ENCODE measurements at regions not wholly inside any gene's neighbourhood (a gene's known extent, or its start where the extent isn't known, plus 50 kb on each side); places are given as distances from the start of the nearest gene placed in this dataset.
"Not testable (repeated sequence)": the region's sequence is repeated elsewhere in the genome, so short reads cannot be mapped to it uniquely, and the experiment has no call there.

GRCh38 chr7:45335024-45335423 lies 177.4 kb downstream of the RAMP3 start:
- not testable (repeated sequence) for H3K27me3 ChIP-seq (ENCODE audit: control insufficient read depth in 3 of 3, insufficient read depth in 3 of 3, low read depth in 1 of 3, low read length in 3 of 3); H3K4me3 ChIP-seq (ENCODE audit: low read length in 2 of 2); H3K9ac ChIP-seq (ENCODE audit: low read depth, low read length, poor library complexity); H3K9me3 ChIP-seq (replicated peaks in 1 of 2; ENCODE audit: control insufficient read depth in 2 of 2, insufficient read depth in 1 of 2, low read depth in 1 of 2, low read length in 2 of 2); H3K4me2 ChIP-seq (ENCODE audit: insufficient read depth, low read length, poor library complexity, severe bottlenecking); H3K4me1 ChIP-seq (ENCODE audit: control insufficient read depth in 2 of 2, insufficient read depth in 1 of 2, low read depth in 1 of 2, low read length in 2 of 2); H4K91ac ChIP-seq (ENCODE audit: low read depth, low read length, poor library complexity); H3K23ac ChIP-seq (ENCODE audit: low read depth, low read length, poor library complexity); H3K4ac ChIP-seq (ENCODE audit: low read length); H2AFZ ChIP-seq (ENCODE audit: low read length); H2BK15ac ChIP-seq (ENCODE audit: low read length); H3K27ac ChIP-seq (replicated peaks; ENCODE audit: low read length); H3K14ac ChIP-seq (ENCODE audit: low read length); H2BK12ac ChIP-seq (ENCODE audit: low read length); H3K18ac ChIP-seq (ENCODE audit: low read length); DNase-seq (ENCODE audit: low spot score); H2BK5ac ChIP-seq (ENCODE audit: low read length); H2BK120ac ChIP-seq (ENCODE audit: low read depth, low read length); H4K8ac ChIP-seq (ENCODE audit: low read depth, low read length); H2AK5ac ChIP-seq (ENCODE audit: low read depth, low read length); H3K79me1 ChIP-seq (ENCODE audit: low read depth, low read length); H3K36me3 ChIP-seq (replicated peaks in 1 of 2; ENCODE audit: control insufficient read depth in 2 of 2, insufficient read depth in 2 of 2, low read length in 2 of 2)
- no CpG with 5 or more reads among the region's 2 CpGs for WGBS, 2 donors (ENCODE audit: extremely low coverage in 2 of 2, insufficient read length in 2 of 2, insufficient replicate concordance in 1 of 2)

- H2BK12ac ChIP-seq (ENCODE audit: low read length) = no peak overlapping the region
- no peak overlapping the region for H3K9ac ChIP-seq (ENCODE audit: low read depth, low read length, poor library complexity)
- H3K9me3 ChIP-seq (replicated peaks in 1 of 2; ENCODE audit: control insufficient read depth in 2 of 2, insufficient read depth in 1 of 2, low read depth in 1 of 2, low read length in 2 of 2) = no peaks in the 10 kb centered on the region
- no peak overlapping the region for H3K4me2 ChIP-seq (ENCODE audit: insufficient read depth, low read length, poor library complexity, severe bottlenecking)
- no peak overlapping the region for H4K91ac ChIP-seq (ENCODE audit: low read depth, low read length, poor library complexity)
- no peak overlapping the region for H2BK120ac ChIP-seq (ENCODE audit: low read depth, low read length)
- H2BK15ac ChIP-seq (ENCODE audit: low read length) = no peak overlapping the region
- H3K27ac ChIP-seq (replicated peaks; ENCODE audit: low read length) = no peak overlapping the region
- no peak overlapping the region for H3K4ac ChIP-seq (ENCODE audit: low read length)
- H3K4me1 ChIP-seq (ENCODE audit: control insufficient read depth in 2 of 2, insufficient read depth in 1 of 2, low read depth in 1 of 2, low read length in 2 of 2) = no peaks in the 10 kb centered on the region
- H3K14ac ChIP-seq (ENCODE audit: low read length) = no peak overlapping the region
- H3K27me3 ChIP-seq (ENCODE audit: control insufficient read depth in 3 of 3, insufficient read depth in 3 of 3, low read depth in 1 of 3, low read length in 3 of 3) = peaks cover 0 to 2% (median 0%) of the 10 kb centered on the region in 3 experiments
- H3K36me3 ChIP-seq (replicated peaks in 1 of 2; ENCODE audit: control insufficient read depth in 2 of 2, insufficient read depth in 2 of 2, low read length in 2 of 2) = no peaks in the 10 kb centered on the region
- no peak for DNase-seq (ENCODE audit: low spot score)
- WGBS, 2 donors (ENCODE audit: extremely low coverage in 2 of 2, insufficient read length in 2 of 2, insufficient replicate concordance in 1 of 2) = no CpG with 5 or more reads among the region's 5 CpGs
- H3K79me1 ChIP-seq (ENCODE audit: low read depth, low read length) = no peaks in the 10 kb centered on the region
- no peak overlapping the region for H4K8ac ChIP-seq (ENCODE audit: low read depth, low read length)
- no peak overlapping the region for H3K18ac ChIP-seq (ENCODE audit: low read length)
- no peak overlapping the region for H2BK5ac ChIP-seq (ENCODE audit: low read length)
- H2AK5ac ChIP-seq (ENCODE audit: low read depth, low read length) = no peak overlapping the region
- no peak overlapping the region for H3K23ac ChIP-seq (ENCODE audit: low read depth, low read length, poor library complexity)
- no peak overlapping the region for H3K4me3 ChIP-seq (ENCODE audit: low read length in 2 of 2)
- no peak overlapping the region for H2AFZ ChIP-seq (ENCODE audit: low read length)
Observed at GRCh38 chr7:45342236-45342635, 184.6 kb downstream of the RAMP3 start.

- Histone ChIP-seq H2BK12ac (ENCODE audit: low read length) (no peak overlapping the region), H3K18ac (ENCODE audit: low read length) (no peak overlapping the region)
- no CpG with 5 or more reads among the region's 6 CpGs for WGBS, 2 donors (ENCODE audit: extremely low coverage in 2 of 2, insufficient read length in 2 of 2, insufficient replicate concordance in 1 of 2)
Observed at GRCh38 chr7:45343746-45344145, 186.2 kb downstream of the RAMP3 start.

GRCh38 chr7:45347804-45348203 lies 190.2 kb downstream of the RAMP3 start:
- Histone ChIP-seq H3K23ac (ENCODE audit: low read depth, low read length, poor library complexity) (no peak overlapping the region), H4K91ac (ENCODE audit: low read depth, low read length, poor library complexity) (no peak overlapping the region), H3K79me1 (ENCODE audit: low read depth, low read length) (no peaks in the 10 kb centered on the region), H3K4me3 (ENCODE audit: low read length in 2 of 2) (no peak overlapping the region), H3K18ac (ENCODE audit: low read length) (no peak overlapping the region), H2BK120ac (ENCODE audit: low read depth, low read length) (no peak overlapping the region), H3K27ac (replicated peaks; ENCODE audit: low read length) (no peak overlapping the region), H3K4me1 (ENCODE audit: control insufficient read depth in 2 of 2, insufficient read depth in 1 of 2, low read depth in 1 of 2, low read length in 2 of 2) (no peaks in the 10 kb centered on the region), H2AK5ac (ENCODE audit: low read depth, low read length) (no peak overlapping the region), H2AFZ (ENCODE audit: low read length) (peak overlapping the region; percentile 19), H2BK12ac (ENCODE audit: low read length) (no peak overlapping the region), H3K14ac (ENCODE audit: low read length) (no peak overlapping the region), H3K36me3 (replicated peaks in 1 of 2; ENCODE audit: control insufficient read depth in 2 of 2, insufficient read depth in 2 of 2, low read length in 2 of 2) (no peaks in the 10 kb centered on the region), H2BK15ac (ENCODE audit: low read length) (no peak overlapping the region), H4K8ac (ENCODE audit: low read depth, low read length) (no peak overlapping the region), H2BK5ac (ENCODE audit: low read length) (no peak overlapping the region), H3K4ac (ENCODE audit: low read length) (no peak overlapping the region), H3K4me2 (ENCODE audit: insufficient read depth, low read length, poor library complexity, severe bottlenecking) (no peak overlapping the region), H3K9me3 (replicated peaks in 1 of 2; ENCODE audit: control insufficient read depth in 2 of 2, insufficient read depth in 1 of 2, low read depth in 1 of 2, low read length in 2 of 2) (no peaks in the 10 kb centered on the region), H3K9ac (ENCODE audit: low read depth, low read length, poor library complexity) (no peak overlapping the region), H3K27me3 (ENCODE audit: control insufficient read depth in 3 of 3, insufficient read depth in 3 of 3, low read depth in 1 of 3, low read length in 3 of 3) (peaks cover 0 to 2% (median 0%) of the 10 kb centered on the region in 3 experiments)
- no peak for DNase-seq (ENCODE audit: low spot score)
- no CpG with 5 or more reads among the region's 2 CpGs for WGBS, 2 donors (ENCODE audit: extremely low coverage in 2 of 2, insufficient read length in 2 of 2, insufficient replicate concordance in 1 of 2)

More at GRCh38 chr7:45343746-45344145, 186.2 kb downstream of the RAMP3 start:
- Histone ChIP-seq H2BK120ac (ENCODE audit: low read depth, low read length) (no peak overlapping the region), H3K9me3 (replicated peaks in 1 of 2; ENCODE audit: control insufficient read depth in 2 of 2, insufficient read depth in 1 of 2, low read depth in 1 of 2, low read length in 2 of 2) (no peaks in the 10 kb centered on the region), H3K27ac (replicated peaks; ENCODE audit: low read length) (no peak overlapping the region), H3K9ac (ENCODE audit: low read depth, low read length, poor library complexity) (no peak overlapping the region), H4K91ac (ENCODE audit: low read depth, low read length, poor library complexity) (no peak overlapping the region), H3K36me3 (replicated peaks in 1 of 2; ENCODE audit: control insufficient read depth in 2 of 2, insufficient read depth in 2 of 2, low read length in 2 of 2) (no peaks in the 10 kb centered on the region), H3K4ac (ENCODE audit: low read length) (no peak overlapping the region), H3K14ac (ENCODE audit: low read length) (no peak overlapping the region), H2BK15ac (ENCODE audit: low read length) (no peak overlapping the region), H2AK5ac (ENCODE audit: low read depth, low read length) (no peak overlapping the region), H2BK5ac (ENCODE audit: low read length) (no peak overlapping the region), H2AFZ (ENCODE audit: low read length) (no peak overlapping the region), H3K23ac (ENCODE audit: low read depth, low read length, poor library complexity) (no peak overlapping the region), H4K8ac (ENCODE audit: low read depth, low read length) (no peak overlapping the region), H3K4me1 (ENCODE audit: control insufficient read depth in 2 of 2, insufficient read depth in 1 of 2, low read depth in 1 of 2, low read length in 2 of 2) (no peaks in the 10 kb centered on the region), H3K79me1 (ENCODE audit: low read depth, low read length) (no peaks in the 10 kb centered on the region), H3K27me3 (ENCODE audit: control insufficient read depth in 3 of 3, insufficient read depth in 3 of 3, low read depth in 1 of 3, low read length in 3 of 3) (peaks cover 0 to 2% (median 0%) of the 10 kb centered on the region in 3 experiments), H3K4me2 (ENCODE audit: insufficient read depth, low read length, poor library complexity, severe bottlenecking) (no peak overlapping the region), H3K4me3 (ENCODE audit: low read length in 2 of 2) (no peak overlapping the region)
- no peak for DNase-seq (ENCODE audit: low spot score)

All from neuronal stem cell (in vitro differentiated cells).